ENCODE measurements at regions not wholly inside any gene's neighbourhood (a gene's known extent, or its start where the extent isn't known, plus 50 kb on each side); places are given as distances from the start of the nearest gene placed in this dataset.

DNA sequence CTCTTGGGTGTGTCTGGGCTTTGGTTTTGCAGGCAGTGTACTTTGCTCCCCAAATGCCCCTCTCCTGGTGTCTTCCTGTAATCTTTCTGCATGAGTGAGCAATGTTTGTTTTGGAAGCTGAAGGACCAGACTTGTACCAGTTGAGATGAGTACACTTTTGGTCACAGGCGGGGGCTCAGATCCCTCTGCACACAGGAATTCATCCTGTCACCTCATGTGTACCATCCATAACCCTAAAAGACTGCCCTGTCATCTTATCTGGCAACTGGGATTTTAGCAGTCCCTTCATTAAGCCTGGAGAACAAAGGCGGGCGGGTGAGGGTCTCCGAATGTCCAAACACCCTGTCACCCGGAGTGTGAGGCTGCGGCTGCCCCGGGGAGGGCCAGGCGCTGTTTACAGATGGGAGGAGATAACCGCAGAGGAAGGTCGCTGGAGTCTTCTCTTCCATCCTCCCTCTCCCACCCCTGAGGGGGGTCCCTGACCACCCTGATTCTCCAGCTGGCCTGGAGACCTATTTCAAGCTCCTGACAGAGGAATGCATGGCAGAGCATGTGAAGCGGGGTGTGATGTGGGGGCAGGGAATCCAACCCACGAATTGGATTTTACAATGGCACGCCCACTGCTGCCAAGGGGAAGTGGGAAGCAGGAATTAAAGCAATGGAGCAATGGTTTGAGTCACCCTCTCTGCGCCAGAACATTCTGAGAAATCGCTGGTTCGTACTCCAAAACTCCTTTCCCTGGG, 158.2 kb upstream of the MYCN start:
- DNase-seq, result no peak

DNA sequence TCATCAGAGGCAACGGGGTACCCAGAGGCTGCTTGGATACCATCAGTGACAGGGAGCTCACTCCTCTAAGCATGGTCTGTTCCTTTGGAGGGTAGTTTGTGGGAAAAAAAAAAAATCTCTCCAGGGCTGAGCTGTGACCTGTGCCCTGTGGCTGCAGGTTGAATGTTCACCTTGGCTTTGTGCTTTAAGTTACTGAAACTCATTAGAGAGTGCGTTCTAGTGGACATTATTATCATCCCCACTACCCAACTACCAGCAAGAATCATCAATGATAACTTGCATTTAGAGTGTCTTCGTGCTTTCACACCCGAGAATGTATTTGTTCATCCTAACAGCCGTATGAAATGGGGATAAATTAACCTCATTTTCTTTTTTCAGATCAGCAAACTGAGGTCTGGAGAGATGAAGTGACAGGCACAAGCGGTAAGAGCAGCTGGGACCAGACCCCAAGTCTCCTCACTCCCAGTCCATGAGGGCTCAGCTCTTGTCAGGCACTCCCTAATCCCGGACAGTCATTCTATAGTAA, 157.5 kb upstream of the MYCN start:
- DNase-seq, result no peak

DNA sequence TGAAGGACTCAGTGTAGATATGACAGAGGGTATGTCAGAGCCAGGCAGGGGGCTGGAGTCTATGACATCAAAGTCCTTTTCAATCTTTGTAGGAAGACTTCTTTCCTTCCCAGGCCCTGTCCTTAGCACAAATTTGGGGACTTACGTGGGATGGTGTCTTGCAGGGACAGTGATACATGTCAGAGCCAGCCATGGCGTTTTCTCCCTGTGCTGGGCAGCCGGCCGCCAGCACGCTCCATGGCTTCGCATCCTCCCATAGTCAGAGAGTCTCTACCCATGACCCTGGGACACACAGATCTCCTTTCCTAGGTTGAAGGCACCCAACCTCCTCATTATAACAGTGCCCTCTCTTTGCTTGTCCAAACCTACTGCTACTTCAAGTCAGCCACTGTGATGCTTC, 156.9 kb upstream of the MYCN start:
- DNase-seq, result no peak

DNA sequence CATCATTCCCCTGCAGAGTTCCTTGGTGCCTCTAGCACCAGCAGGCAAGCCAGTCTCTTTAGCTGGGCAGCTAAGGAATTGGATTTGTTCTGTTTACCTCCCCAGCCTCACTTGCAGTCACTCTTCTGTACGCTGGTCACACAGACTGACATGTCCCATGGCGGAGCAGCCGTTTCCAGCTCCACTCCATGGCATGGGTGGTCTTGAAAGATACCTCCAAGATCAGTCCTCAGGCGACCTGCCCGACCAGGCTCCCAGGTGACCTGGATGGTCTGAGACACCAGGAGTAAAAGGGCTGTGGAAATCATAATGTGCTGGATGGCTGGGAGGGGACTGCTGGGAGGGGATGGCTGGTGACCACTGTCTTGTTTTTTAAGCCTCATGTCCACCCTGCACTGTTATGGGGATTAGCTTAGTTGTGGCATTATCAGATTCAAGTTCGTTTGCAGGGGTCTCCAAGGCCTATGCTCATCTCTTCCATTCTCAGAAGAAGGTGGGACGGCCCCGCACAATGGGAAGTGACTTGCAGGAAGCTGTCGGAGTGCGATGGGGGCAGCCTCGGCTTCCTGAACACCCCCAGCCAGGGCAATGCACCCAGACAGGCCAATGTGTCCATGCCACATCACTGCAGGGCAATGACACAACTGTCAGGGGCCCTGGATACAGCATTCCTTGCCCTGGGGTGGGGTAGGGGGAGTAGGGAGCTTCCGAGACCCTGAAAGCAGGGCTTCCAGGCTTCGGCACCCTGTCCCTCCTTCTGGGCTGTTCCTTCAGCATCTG, 156.1 kb upstream of the MYCN start:
- no peak for DNase-seq

DNA sequence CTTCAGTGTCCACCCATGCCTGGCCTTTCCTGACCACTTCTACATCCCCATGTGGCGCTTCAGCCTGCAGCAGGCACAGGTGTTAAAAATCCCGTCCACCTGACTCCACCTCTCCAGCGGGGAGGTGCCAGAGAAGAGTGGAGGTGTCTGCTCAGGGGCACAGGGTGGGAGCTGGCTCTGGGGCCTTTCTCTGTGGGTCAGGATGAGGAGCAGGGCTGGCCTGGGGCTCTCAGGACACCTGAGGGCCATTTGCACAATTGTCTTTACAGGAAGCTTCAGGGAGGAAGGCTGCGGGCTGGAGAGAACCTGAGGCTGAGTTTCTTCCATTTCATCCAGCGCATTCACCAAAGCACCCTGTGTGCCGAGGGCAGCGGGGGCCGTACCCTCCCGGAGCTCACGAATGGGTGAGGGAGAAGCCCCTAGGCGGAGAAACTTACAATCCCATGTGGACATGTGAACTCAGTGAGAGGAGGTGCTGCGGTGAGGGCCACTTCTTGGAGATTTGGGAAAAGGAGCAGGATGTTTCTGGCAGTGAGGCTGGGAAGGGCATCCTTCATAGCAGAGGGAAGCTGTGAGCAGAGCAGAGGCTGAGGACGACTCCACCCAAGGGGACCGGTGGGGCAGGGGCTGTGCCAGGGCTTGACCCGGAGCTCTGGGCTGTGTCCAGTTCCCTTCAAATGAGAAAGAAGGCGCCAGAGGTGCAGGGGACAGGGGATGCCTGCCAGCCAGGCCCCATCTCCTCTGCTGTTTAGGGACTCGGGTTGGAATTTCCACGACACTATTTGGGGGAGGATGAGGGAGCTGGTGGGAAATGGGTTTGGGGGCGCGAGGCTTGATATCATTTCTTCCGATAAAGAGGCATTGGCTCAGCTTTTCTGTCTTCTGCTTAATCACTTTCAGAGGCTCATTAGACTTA, 155.2 kb upstream of the MYCN start:
- no peak for DNase-seq

DNA sequence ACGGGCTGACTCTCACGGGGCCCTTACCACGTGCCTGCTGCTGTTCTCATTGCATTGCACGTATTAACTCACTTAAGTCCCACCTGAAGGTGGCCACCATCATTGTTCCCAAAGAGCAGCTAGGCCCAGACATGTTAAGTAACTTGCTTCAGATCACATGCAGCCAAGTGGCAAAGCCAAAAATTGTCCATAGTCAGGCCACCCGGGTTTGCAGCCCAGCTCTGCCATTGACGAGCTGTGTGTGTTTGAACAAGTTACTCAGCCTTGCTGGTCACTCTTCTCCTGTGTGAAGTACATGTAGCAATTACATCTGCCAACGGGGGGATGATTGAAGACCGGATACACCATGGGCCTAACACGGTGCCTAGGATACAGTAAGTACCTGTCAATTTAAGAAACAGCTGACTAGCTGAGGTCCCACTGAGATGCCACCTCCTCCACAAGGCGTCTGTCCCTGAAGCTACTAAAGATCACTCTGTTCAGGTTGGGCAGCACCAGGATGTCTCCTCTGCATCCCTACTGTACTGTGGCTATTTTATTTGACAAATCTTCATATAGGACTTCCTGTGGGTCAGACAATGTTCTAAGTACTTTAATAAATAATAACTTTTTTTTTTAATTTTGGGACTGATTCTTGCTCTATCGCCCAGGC, 154.2 kb upstream of the MYCN start:
- DNase-seq, result no peak

DNA sequence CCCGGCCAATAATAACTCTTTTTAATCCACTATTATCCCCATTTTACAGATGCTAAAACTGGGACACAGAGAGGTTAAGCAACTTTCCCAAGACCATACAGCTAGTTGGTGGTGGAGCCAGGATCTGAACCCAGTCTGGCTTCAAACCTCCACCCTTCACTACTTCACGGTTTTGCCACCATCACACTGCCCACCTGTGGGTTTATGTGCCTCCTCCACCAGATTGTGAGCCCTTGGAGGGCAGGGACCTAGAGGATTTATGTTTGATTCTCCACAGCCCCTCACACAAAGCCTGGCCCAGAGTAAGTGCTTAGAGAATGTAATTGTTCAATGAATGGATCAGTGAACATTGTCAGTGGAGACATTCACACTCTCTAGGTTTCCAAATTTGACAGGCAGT, 153.4 kb upstream of the MYCN start:
- DNase-seq, result no peak

DNA sequence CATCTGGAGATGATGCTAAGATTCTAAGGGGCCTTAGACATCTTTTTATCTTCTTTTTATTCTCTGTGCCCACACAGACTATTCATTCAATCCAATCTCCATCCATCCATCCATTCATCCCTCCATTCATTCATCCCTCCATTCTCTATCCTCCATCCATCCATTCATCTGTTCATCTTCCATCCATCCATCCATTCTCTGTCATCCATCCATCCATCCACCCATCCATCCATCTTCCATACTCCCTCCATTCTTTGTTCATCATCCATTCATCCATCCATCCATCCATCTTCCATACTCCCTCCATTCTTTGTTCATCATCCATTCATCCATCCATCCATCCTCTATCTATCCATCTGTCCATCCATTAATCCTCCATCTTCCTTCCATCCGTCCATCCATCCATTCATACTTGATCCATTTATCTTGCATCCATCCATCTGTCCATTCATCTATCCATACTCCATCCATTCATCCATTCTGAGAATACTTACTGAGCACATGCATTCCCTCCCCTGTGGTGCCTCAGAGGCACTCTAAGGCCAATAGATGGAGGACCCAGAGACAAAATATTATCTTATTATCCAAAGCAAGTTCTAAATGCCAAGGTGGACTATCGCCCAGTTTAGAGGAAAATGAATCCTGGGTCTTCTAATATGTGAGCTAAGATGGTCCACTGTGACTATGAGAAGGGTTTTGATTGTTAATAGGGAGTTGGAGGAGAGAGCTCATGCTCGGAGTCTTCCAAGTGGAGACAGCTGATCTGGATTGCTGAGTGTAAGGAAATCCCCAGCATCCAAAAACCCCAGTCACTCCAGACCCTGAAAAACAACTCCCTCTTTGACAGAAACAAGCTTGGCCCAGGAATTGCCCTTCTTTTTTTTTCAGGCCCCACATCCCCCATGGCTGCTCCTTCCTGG, 152.6 kb upstream of the MYCN start:
- no peak for DNase-seq

DNA sequence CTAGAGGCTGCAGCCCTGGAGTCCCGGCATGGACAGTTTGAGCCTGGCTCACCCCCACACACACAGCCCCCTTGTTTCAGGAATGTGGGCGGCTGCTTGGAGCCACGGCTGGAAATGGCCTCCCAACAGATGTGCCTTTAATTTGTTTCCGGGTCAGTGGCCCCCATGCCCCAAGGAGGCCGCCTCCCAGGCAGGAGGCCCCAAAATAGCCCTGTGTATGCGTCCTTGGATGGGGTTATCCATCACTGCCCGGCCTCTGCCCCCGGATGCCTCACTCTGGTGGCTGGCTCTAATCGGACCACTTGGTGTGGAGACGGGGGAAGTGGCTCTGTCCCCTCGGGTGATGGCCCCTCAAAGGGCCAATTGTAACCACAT, 151.9 kb upstream of the MYCN start:
- no peak for DNase-seq

DNA sequence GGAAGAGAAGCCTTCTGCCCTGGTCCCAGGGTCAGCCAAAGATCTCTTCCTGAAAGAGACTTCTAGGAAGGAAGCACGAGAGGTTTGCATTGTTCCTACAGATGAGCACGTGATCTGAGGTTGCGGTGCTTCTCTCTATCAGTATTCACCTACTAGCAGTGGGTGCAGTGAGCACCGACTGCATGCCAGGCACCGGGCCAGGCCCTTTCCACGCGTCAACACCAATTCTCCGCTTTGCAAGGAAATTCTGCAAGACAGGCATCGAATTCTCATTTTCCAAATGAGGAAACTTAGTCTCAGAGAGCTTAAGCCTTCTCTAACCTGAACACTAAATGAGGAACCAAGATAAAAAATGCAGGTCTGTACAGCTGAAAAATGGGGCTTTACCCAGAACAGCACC, 151.5 kb upstream of the MYCN start:
- DNase-seq, result no peak

DNA sequence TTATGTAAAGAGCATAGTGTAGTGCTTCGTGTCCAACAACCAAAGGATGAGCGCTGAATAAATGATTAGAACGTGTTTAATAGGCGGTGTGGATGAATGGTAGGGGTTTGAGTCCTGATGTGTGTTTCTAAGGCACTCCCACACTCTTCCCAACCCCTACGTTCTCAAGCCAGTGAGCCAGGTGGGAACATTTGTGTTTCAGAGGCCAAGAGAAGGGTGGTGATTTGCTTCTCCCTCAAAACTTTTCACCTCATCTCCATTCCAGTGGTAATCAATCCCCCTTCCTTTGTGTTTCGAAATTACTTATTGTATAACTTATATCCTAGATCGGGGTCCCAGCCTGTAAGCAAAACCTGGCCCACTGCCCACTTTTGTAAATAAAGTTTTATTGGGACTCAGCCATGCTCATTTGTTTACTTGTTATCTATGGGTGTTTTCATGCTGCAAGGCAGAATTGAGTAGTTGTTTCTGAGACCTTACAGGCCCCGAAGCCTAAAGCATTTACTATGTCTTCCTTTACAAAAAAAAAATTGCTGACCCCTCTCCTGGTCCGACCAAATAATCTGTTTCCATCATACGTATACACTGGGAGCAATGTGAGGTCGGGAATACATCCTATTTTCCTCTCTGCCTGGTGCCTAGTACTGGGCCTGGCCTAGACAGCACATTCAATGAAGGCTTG, 150.8 kb upstream of the MYCN start:
- no peak for DNase-seq

DNA sequence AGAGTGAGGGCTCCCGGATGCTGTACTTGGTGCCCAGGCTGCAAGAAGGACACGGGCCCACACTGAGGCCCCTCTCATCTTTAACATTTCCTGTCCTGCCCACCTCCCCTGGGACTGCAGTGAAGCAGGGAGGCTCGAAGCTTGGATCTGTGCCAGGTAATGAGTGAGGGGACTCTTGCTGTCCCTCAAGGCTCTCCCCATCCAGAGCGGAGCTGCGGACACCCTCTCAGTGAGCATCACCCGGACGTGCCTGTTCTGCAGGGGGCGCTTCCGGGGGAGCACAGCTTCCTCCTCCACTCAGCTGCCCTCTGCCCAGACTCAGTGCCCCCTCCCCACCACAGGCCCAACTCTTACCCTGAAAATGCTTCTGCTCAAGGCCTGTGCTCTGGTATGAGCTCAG, 150.0 kb upstream of the MYCN start:
- no peak for DNase-seq

DNA sequence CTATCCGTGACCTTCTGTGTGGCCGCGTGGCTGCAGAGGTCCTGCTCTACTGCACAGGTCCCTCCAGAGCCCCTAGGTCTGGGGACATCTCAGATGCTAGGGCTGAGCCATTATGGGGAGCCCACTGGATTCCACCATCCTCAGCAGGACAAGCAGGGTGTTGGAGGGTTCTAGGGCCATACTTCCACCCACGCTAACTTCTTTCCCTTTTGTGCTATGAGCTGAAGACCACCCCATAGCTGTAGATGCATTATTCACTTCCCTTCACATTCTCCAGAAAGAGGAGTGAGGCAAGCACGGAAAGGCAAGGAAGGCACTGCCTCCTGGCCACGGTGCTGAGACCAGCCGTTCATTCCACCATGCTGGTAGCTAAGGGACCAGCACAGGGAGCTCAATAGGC, 149.5 kb upstream of the MYCN start:
- no peak for DNase-seq

DNA sequence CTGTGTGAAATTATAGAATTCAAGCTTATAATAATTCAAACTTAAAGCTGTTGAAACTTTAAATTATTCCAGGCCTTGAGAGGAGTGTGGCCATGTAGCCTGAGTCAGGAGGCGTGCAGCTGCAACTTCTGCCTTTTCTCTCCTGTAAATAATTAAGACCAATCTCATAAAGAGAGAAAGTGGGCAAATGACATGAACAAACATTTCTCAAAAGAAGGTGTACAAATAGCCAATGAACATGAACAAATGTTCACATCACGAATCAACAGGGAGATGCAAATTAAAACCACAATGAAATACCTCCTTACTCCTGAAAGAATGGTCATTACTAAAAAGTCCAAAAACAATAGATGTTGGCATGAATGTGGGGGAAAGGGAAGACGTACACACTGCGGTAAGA, 149.1 kb upstream of the MYCN start:
- no peak for DNase-seq

DNA sequence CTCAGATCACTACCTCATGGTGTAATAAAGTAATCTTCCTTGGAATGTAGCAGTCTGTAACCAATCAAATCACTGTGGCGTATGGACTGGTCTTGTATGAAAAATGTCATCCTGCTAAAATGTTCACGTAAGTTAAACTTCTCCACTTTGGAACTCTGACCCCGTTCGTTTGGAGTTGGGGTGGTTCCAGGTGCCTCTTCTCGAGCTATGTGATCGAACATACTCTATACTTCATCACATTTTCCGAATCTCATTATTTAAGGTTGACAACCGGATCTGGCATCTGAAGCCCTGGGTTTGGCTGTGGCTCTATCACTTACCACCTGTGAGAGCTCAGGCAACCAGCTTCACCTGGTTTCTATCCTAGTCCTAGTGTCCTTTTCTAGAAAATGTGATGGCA, 148.0 kb upstream of the MYCN start:
- no peak for DNase-seq

DNA sequence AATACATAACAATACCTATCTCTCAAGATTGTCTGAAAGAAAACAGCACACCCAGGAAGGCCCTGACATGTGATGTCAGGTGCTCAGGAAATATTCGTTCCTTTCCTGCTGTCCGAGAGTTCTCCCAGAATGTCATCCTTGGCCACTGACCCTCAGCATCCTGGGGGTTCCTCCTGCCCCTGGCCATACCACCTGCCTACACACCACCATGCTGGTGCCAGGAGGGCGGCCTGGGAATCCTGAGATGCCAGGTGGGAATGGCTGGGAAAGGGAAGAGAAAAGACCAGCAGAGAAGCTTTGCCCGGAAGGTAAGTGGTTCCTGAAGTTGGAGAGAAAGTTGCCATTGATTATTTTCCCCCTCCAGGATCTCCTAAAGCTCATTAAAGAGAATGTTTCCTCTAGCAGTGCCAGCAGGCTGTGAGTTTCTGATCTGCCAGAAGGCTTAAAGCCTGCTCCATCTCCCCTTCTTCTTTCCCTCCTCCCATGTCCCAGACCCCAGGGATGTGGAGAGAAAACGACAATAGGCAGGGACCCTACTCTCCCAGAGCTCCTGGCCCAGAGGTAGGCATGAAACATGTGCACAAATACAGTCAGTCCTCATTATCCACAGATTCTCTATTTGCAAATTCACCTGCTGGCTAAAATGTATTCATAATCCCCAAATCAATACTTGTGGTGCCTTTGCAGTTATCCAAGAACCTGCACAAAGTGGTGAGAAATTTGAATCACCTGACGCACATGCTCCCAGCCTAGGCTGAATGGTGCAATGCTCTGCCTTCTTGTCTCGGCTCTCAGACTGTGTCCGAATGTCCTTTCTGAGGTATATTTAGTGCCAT, 147.1 kb upstream of the MYCN start:
- DNase-seq, result peak; percentile 49

DNA sequence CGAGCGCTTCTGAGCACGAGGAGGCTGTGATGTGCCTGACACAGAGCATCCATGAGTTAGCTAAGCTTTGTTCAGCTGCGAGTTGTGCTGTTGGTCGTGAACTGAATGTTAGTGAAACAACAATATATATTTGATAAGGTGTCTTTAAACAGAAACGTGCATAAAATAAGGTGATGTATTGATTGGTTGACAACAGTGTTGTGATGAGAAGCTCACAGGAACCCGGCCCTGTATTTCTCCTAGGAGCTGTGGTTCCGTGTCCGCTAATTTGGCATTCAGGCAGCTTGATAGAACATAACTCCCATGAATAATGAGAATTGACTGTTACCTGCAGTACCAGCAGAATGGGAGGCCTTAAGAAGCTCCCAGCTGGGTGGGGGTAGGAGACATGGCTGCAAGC, 146.4 kb upstream of the MYCN start:
- DNase-seq, result no peak

DNA sequence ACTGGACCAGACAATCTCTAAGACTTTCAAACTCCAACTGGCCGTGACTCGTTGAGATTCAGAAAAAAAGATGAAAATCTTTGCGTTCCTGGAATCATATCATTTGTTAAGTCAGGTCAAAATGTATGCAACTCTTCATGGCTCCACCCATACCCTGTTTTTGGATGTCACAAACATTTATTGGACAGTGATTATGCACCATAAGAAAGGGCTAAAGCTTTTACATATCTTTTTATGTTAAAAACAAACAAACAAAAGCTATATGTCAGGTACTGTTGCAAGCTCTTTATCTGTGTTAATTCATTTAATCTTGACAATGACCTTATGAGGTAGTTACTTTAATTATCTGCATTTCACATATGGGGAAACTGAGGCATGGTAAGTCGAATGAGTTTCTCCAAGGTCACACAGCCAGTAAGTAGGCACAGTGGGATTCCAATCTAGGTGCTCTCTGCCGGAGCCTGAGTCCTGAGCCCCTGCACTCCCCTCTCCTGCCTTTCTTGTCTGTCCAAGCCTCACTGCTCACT, 145.7 kb upstream of the MYCN start:
- no peak for DNase-seq

DNA sequence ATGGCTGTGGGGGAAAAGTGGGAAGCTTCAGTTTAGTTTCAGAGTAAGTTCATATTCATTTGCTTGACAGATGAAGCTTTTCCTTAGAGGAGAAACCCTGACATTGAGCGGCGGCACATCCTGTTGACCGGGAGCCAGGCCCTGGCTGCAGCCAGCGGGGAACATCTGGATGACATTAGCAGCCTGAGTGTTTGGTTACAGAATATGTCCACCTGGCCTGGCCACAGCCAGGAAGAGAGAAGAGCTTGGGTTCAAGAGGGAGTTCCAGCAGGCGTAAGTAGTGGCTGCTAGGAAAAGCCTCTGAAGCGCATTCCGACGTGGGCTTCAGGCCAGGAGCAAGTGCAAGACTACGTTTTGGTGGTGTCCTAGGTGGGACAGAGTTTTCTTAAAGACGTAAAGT, 144.9 kb upstream of the MYCN start:
- DNase-seq, result no peak

Data from NCI-H82 (cell line).